ENCODE measurements at regions not wholly inside any gene's neighbourhood (a gene's known extent, or its start where the extent isn't known, plus 50 kb on each side); places are given as distances from the start of the nearest gene placed in this dataset.

- TF ChIP-seq POLR2AphosphoS5 (IDR thresholded peaks at IDR 0.05; ENCODE audit: low read depth, low read length) (no peak), CHD2 (IDR thresholded peaks at IDR 0.05; ENCODE audit: low read length) (no peak), TCF12 (IDR thresholded peaks at IDR 0.05; ENCODE audit: low read depth, low read length) (no peak), FOSL1 (IDR thresholded peaks at IDR 0.05; ENCODE audit: insufficient read depth, low read depth, low read length) (no peak), TAF1 (IDR thresholded peaks at IDR 0.05; ENCODE audit: low read depth, low read length) (no peak), GABPA (IDR thresholded peaks at IDR 0.05; ENCODE audit: borderline replicate concordance, insufficient read depth, low read length) (no peak), SRF (IDR thresholded peaks at IDR 0.05; ENCODE audit: low read depth, low read length) (no peak), RFX5 (IDR thresholded peaks at IDR 0.05; ENCODE audit: borderline replicate concordance, low read depth, low read length) (no peak), NRF1 (IDR thresholded peaks at IDR 0.05; ENCODE audit: low read depth, low read length) (no peak), SIX5 (IDR thresholded peaks at IDR 0.05; ENCODE audit: low read depth, low read length) (no peak), SAP30 (IDR thresholded peaks at IDR 0.05; ENCODE audit: insufficient read depth, insufficient replicate concordance, low read length) (no peak)
- CTCF ChIA-PET (ENCODE audit: partially characterized antibody), result interaction anchor here (1.7 kb wide), 1 partner anchor 17 kb away, joined by 3 read pairs; no protein-coding TSS in a partner anchor
- no peak for FAIRE-seq
Measured at GRCh38 chr5:85951707-85952210, 666.0 kb upstream of the COX7C start.

More at GRCh38 chr5:85951707-85952210, 666.0 kb upstream of the COX7C start:
- Histone ChIP-seq H3K9ac (replicated peaks in 1 of 4; ENCODE audit: extremely low read depth in 1 of 4, low read depth in 3 of 4, low read length in 3 of 4) (no peak overlapping the region), H3K4me2 (ENCODE audit: insufficient read depth in 1 of 2, low read depth in 2 of 2, low read length in 2 of 2) (no peak overlapping the region), H3K27ac (ENCODE audit: low read depth, low read length) (no peak overlapping the region), H3K14ac (ENCODE audit: insufficient read length) (no peak overlapping the region), H4K20me1 (replicated peaks in 1 of 2; ENCODE audit: control insufficient read depth in 1 of 2, insufficient read depth in 2 of 2, low read length in 2 of 2) (no peaks in the 10 kb centered on the region), H3K23ac (ENCODE audit: insufficient read length) (no peak overlapping the region), H3K56ac (replicated peaks; ENCODE audit: insufficient read length, low read depth, low read length) (no peak overlapping the region), H3K9me3 (ENCODE audit: insufficient read depth in 2 of 2, low read depth in 1 of 2, low read length in 1 of 2) (peaks cover 3 to 4% of the 10 kb centered on the region in 2 experiments; a peak in 1 of 4 replicates), H3K27me3 (replicated peaks in 1 of 4; ENCODE audit: control insufficient read depth in 3 of 4, extremely low read depth in 1 of 4, insufficient read depth in 3 of 4, low read length in 3 of 4) (no peaks in the 10 kb centered on the region), H3K79me2 (ENCODE audit: control insufficient read depth in 1 of 2, insufficient read depth in 2 of 2, low read length in 2 of 2) (no peaks in the 10 kb centered on the region), H3K23me2 (ENCODE audit: low read depth, low read length) (no peaks in the 10 kb centered on the region), H4K5ac (ENCODE audit: insufficient read length, low read depth, low read length) (no peak overlapping the region), H2BK5ac (ENCODE audit: low read depth, low read length) (no peak overlapping the region), H3K4ac (replicated peaks; ENCODE audit: insufficient read length, low read depth, low read length) (no peak overlapping the region), H2BK20ac (ENCODE audit: low read length) (no peak overlapping the region), H2BK120ac (replicated peaks; ENCODE audit: low read depth, low read length) (no peak overlapping the region), H3K4me1 (replicated peaks in 1 of 4; ENCODE audit: control insufficient read depth in 3 of 4, insufficient read depth in 4 of 4, low read length in 3 of 4) (peaks cover 0 to 3% (median 0%) of the 10 kb centered on the region in 4 experiments; a peak in 1 of 7 replicates), H3K18ac (ENCODE audit: extremely low read depth, low read length) (no peak overlapping the region), H2BK12ac (ENCODE audit: low read depth, low read length) (no peak overlapping the region), H2AK5ac (ENCODE audit: low read depth, low read length) (no peak overlapping the region), H2BK15ac (ENCODE audit: low read length) (no peak overlapping the region), H3K79me1 (ENCODE audit: low read depth, low read length) (no peaks in the 10 kb centered on the region), H4K91ac (replicated peaks; ENCODE audit: insufficient read length, low read length) (no peak overlapping the region), H3K36me3 (ENCODE audit: control insufficient read depth in 2 of 4, insufficient read depth in 4 of 4, low read length in 3 of 4) (no peaks in the 10 kb centered on the region), H2AFZ (ENCODE audit: low read length) (peak overlapping the region; percentile 43; the same call in 1 of the 2 replicates), H4K8ac (ENCODE audit: extremely low read depth, insufficient read depth, low read length) (no peak overlapping the region), H3K4me3 (ENCODE audit: extremely low read depth in 1 of 4, insufficient read depth in 2 of 4, low read depth in 3 of 4, low read length in 4 of 4) (no peak overlapping the region)
- 79% methylated on average over 3 of the region's 3 CpGs; no CpG with 5 or more reads in 1 of the 2 experiments for WGBS, 2 experiments (ENCODE audit: extremely low coverage in 1 of 2, insufficient coverage in 1 of 2, insufficient read length in 1 of 2, insufficient replicate concordance in 2 of 2, low coverage in 1 of 2, low lambda C conversion rate in 2 of 2, missing lambda C conversion rate in 1 of 2)
- POLR2A ChIA-PET (ENCODE audit: partially characterized antibody), result no interaction called here
- DNase-seq (ENCODE audit: low read depth in 1 of 2, low spot score in 2 of 2), result no peak

Measured in H1 (cell line).